HEK293T (cell line): ENCODE measurements at regions not wholly inside any gene's neighbourhood (a gene's known extent, or its start where the extent isn't known, plus 50 kb on each side); places are given as distances from the start of the nearest gene placed in this dataset.

Experiments
- CTCF ChIA-PET: fragments of 350-600 bp; formaldehyde crosslinking; extraction: SDS; loops from one replicate; lab custom pipeline; 2021; ENCODE audit warnings: antibody characterized with exemption, inconsistent platforms; lab: Yijun Ruan, JAX
- POLR2A ChIA-PET: fragments of 350-600 bp; formaldehyde crosslinking; extraction: SDS; loops from one replicate; lab custom pipeline; 2020; ENCODE audit warnings: antibody characterized with exemption, inconsistent platforms; lab: Yijun Ruan, JAX
- DNase-seq: peaks from one replicate; pipeline ENCODE4 v3.0.0; 2012; ENCODE audit warnings: mixed read lengths; ENCODE audit errors: extremely low spot score
- ARNT ChIP-seq: fragments of 450-650 bp; IDR thresholded peaks from 2 replicates; pipeline ENCODE4 v1.6.1; 2017; ENCODE audit warnings: mild to moderate bottlenecking
- BHLHE40 ChIP-seq: fragments of 450-650 bp; IDR thresholded peaks from 2 replicates; pipeline ENCODE4 v1.6.1; 2016; ENCODE audit warnings: mild to moderate bottlenecking, moderate library complexity, borderline replicate concordance
- CTBP1 ChIP-seq: fragments of 450-650 bp; IDR thresholded peaks from 2 replicates; pipeline ENCODE4 v1.6.1; 2016; ENCODE audit warnings: borderline replicate concordance
- ELF4 ChIP-seq: fragments of 450-650 bp; IDR thresholded peaks from 2 replicates; pipeline ENCODE4 v1.6.1; 2017; ENCODE audit warnings: antibody characterized with exemption
- FOXA1 ChIP-seq: fragments of 450-650 bp; IDR thresholded peaks from 2 replicates; pipeline ENCODE4 v1.6.1; 2016; ENCODE audit warnings: mild to moderate bottlenecking
- FOXK2 ChIP-seq: fragments of 450-650 bp; IDR thresholded peaks from 2 replicates; pipeline ENCODE4 v1.6.1; 2016; ENCODE audit warnings: mild to moderate bottlenecking
- FOXM1 ChIP-seq: fragments of 450-650 bp; IDR thresholded peaks from 2 replicates; pipeline ENCODE4 v1.6.1; 2017; ENCODE audit warnings: mild to moderate bottlenecking, borderline replicate concordance
- HDGF ChIP-seq: fragments of 450-650 bp; IDR thresholded peaks from 2 replicates; pipeline ENCODE4 v1.6.1; 2017; ENCODE audit warnings: antibody characterized with exemption, borderline replicate concordance
- L3MBTL2 ChIP-seq: fragments of 450-650 bp; conservative IDR thresholded peaks from 2 replicates; pipeline ENCODE4 v1.6.1; 2016; ENCODE audit warnings: mild to moderate bottlenecking
- LEF1 ChIP-seq: fragments of 450-650 bp; IDR thresholded peaks from 2 replicates; pipeline ENCODE4 v1.6.1; 2017; ENCODE audit warnings: mild to moderate bottlenecking, borderline replicate concordance
- NFRKB ChIP-seq: fragments of 450-650 bp; IDR thresholded peaks from 2 replicates; pipeline ENCODE4 v1.6.1; 2016; ENCODE audit warnings: mild to moderate bottlenecking, moderate library complexity
- PKNOX1 ChIP-seq: fragments of 450-650 bp; IDR thresholded peaks from 2 replicates; pipeline ENCODE4 v1.6.1; 2016
- SP1 ChIP-seq: fragments of 450-650 bp; IDR thresholded peaks from 2 replicates; pipeline ENCODE4 v1.6.1; 2017
- SUZ12 ChIP-seq: fragments of 450-650 bp; IDR thresholded peaks from 2 replicates; pipeline ENCODE4 v1.6.1; 2016; ENCODE audit warnings: mild to moderate bottlenecking
- TARDBP ChIP-seq: fragments of 450-650 bp; IDR thresholded peaks from 2 replicates; pipeline ENCODE4 v1.6.1; 2016
- ZNF384 ChIP-seq: fragments of 450-650 bp; IDR thresholded peaks from 2 replicates; pipeline ENCODE4 v1.6.1; 2016

GRCh38 chr14:65872536-65872935 lies 460.0 kb downstream of the FUT8 start:
- POLR2A ChIA-PET, result no interaction called here
- no peak for DNase-seq
- TF ChIP-seq FOXK2 (no peak), SUZ12 (no peak), NFRKB (no peak), PKNOX1 (no peak), ARNT (no peak), LEF1 (no peak), TARDBP (no peak), HDGF (no peak), ELF4 (no peak), CTBP1 (no peak)
- CTCF ChIA-PET, result no interaction called here

GRCh38 chr14:65877166-65877565 lies 464.6 kb downstream of the FUT8 start:
- POLR2A ChIA-PET, result no interaction called here
- DNase-seq, result no peak
- CTCF ChIA-PET, result no interaction called here
- TF ChIP-seq TARDBP (no peak), LEF1 (no peak), FOXM1 (no peak), BHLHE40 (no peak), HDGF (no peak), FOXA1 (no peak), ARNT (no peak)

- ChIA-PET CTCF (no interaction called here), POLR2A (no interaction called here)
- DNase-seq, result no peak
Observed at GRCh38 chr14:65877624-65878023, 465.1 kb downstream of the FUT8 start.

GRCh38 chr14:65878586-65878985 lies 466.1 kb downstream of the FUT8 start:
- TF ChIP-seq FOXM1 (no peak), ARNT (no peak), BHLHE40 (no peak), FOXA1 (no peak), SP1 (no peak), PKNOX1 (no peak), ZNF384 (no peak), ELF4 (no peak), FOXK2 (no peak), LEF1 (no peak), CTBP1 (no peak), TARDBP (no peak), NFRKB (no peak)
- ChIA-PET POLR2A (no interaction called here), CTCF (no interaction called here)
- DNase-seq, result no peak

More at GRCh38 chr14:65877624-65878023, 465.1 kb downstream of the FUT8 start:
- TF ChIP-seq HDGF (no peak), CTBP1 (no peak), LEF1 (no peak)

- CTCF ChIA-PET, result no interaction called here
- no peak for TF ChIP-seq FOXA1
- POLR2A ChIA-PET, result no interaction called here
- DNase-seq, result no peak
Observed at GRCh38 chr14:65879248-65880009, 466.9 kb downstream of the FUT8 start.

GRCh38 chr14:65880507-65880906 lies 468.0 kb downstream of the FUT8 start:
- no peak for DNase-seq
- POLR2A ChIA-PET, result no interaction called here
- TF ChIP-seq ELF4, result no peak
- TF ChIP-seq PKNOX1, result no peak
- TF ChIP-seq BHLHE40, result no peak
- TF ChIP-seq SP1, result no peak
- no peak for TF ChIP-seq ZNF384
- TF ChIP-seq CTBP1, result no peak
- no peak for TF ChIP-seq SUZ12
- TF ChIP-seq FOXK2, result no peak
- TF ChIP-seq HDGF, result no peak
- no peak for TF ChIP-seq LEF1
- no peak for TF ChIP-seq ARNT
- no peak for TF ChIP-seq FOXM1
- no peak for TF ChIP-seq L3MBTL2
- no peak for TF ChIP-seq FOXA1
- no peak for TF ChIP-seq TARDBP
- no peak for TF ChIP-seq NFRKB
- CTCF ChIA-PET, result no interaction called here

- CTCF ChIA-PET, result no interaction called here
- POLR2A ChIA-PET, result no interaction called here
- TF ChIP-seq HDGF, result no peak
- TF ChIP-seq BHLHE40, result no peak
- no peak for TF ChIP-seq FOXA1
- no peak for TF ChIP-seq L3MBTL2
- no peak for TF ChIP-seq ELF4
- no peak for TF ChIP-seq TARDBP
- TF ChIP-seq CTBP1, result no peak
- no peak for TF ChIP-seq FOXK2
- no peak for DNase-seq
Observed at GRCh38 chr14:65881642-65882041, 469.1 kb downstream of the FUT8 start.
